ENCODE measurements at regions not wholly inside any gene's neighbourhood (a gene's known extent, or its start where the extent isn't known, plus 50 kb on each side); places are given as distances from the start of the nearest gene placed in this dataset.

- Histone ChIP-seq H3K36me3 (ENCODE audit: insufficient read depth, low read length) (no peaks in the 10 kb centered on the region), H4K20me1 (ENCODE audit: insufficient read depth, low read length) (no peaks in the 10 kb centered on the region), H3K4me2 (ENCODE audit: insufficient read depth, low read length) (no peak overlapping the region), H2AFZ (ENCODE audit: low read length) (no peak overlapping the region), H3K79me2 (ENCODE audit: insufficient read depth, low read length) (no peaks in the 10 kb centered on the region), H3K9me3 (ENCODE audit: low read depth, low read length) (no peaks in the 10 kb centered on the region), H3K4me3 (ENCODE audit: insufficient read depth, low read length) (no peak overlapping the region), H3K4me1 (ENCODE audit: insufficient read depth, low read length) (no peaks in the 10 kb centered on the region), H3K27me3 (ENCODE audit: insufficient read depth, low read length) (no peaks in the 10 kb centered on the region), H3K27ac (ENCODE audit: low read depth, low read length) (no peak overlapping the region)
- no peak for TF ChIP-seq CTCF (IDR thresholded peaks at IDR 0.05; ENCODE audit: extremely low read depth, low read depth, low read length)
- DNase-seq (ENCODE audit: insufficient read length, low spot score, missing footprints) = no peak
Observed at GRCh38 chr5:99955962-99956361, 579.2 kb upstream of the FAM174A start.

DNA sequence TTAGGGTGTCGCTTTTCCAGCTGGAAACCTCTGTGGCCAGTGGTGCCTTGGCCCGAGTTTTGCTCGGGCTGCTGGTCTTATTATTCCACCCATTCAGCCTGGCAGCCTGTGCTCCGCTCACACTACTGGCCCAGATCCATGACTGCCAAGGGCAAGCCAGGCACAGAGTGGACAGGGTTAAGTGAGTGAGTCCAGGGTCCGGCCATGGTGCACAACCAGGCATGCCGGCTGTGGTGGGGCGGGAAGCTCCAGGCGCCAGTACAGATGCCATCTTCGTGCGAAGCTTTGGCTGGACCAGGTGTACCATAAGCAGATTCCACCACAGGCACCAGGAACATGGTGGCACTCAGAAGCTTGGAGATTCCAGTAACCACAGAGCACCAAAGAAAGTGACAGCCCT lies 580.2 kb upstream of the FAM174A start:
- no peak overlapping the region for H3K27ac ChIP-seq (ENCODE audit: low read depth, low read length)
- H3K4me1 ChIP-seq (ENCODE audit: insufficient read depth, low read length) = no peaks in the 10 kb centered on the region
- H3K79me2 ChIP-seq (ENCODE audit: insufficient read depth, low read length) = no peaks in the 10 kb centered on the region
- no peaks in the 10 kb centered on the region for H3K9me3 ChIP-seq (ENCODE audit: low read depth, low read length)
- no peaks in the 10 kb centered on the region for H4K20me1 ChIP-seq (ENCODE audit: insufficient read depth, low read length)
- TF ChIP-seq CTCF (IDR thresholded peaks at IDR 0.05; ENCODE audit: extremely low read depth, low read depth, low read length) = no peak
- no peak overlapping the region for H2AFZ ChIP-seq (ENCODE audit: low read length)
- no peaks in the 10 kb centered on the region for H3K36me3 ChIP-seq (ENCODE audit: insufficient read depth, low read length)
- H3K4me2 ChIP-seq (ENCODE audit: insufficient read depth, low read length) = no peak overlapping the region
- H3K27me3 ChIP-seq (ENCODE audit: insufficient read depth, low read length) = no peaks in the 10 kb centered on the region
- H3K4me3 ChIP-seq (ENCODE audit: insufficient read depth, low read length) = no peak overlapping the region
- DNase-seq (ENCODE audit: insufficient read length, low spot score, missing footprints) = no peak

DNA sequence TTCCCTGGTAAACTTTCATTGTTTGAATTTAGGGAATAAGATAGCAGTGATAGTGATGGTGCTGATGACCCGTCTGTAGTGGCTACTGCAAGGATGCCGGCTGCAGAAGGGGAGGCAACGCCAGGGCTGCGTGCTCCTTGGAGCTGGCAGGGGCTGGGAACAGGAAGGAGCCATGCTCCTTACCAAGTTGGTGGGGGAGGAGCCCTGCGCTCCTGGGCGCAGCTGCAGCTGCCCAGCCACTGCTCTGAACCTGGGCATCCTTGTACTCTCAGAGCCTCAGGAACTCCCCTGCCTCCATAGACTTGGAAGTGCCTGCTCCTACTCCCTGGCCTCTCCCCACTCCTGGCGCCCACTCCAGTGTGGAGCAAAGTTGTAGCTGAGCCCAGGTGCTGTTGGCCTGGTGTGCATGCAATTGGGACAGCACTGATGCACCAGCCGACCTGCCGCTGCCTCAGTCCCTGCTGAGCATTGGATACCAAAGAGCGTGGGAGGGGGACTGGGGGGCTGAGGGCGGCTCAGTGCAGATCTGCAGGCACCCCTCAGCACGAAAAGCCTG lies 585.1 kb upstream of the FAM174A start:
- Histone ChIP-seq H3K4me1 (ENCODE audit: insufficient read depth, low read length) (no peaks in the 10 kb centered on the region), H4K20me1 (ENCODE audit: insufficient read depth, low read length) (no peaks in the 10 kb centered on the region), H2AFZ (ENCODE audit: low read length) (no peak overlapping the region), H3K4me3 (ENCODE audit: insufficient read depth, low read length) (no peak overlapping the region), H3K4me2 (ENCODE audit: insufficient read depth, low read length) (no peak overlapping the region), H3K79me2 (ENCODE audit: insufficient read depth, low read length) (no peaks in the 10 kb centered on the region), H3K27me3 (ENCODE audit: insufficient read depth, low read length) (no peaks in the 10 kb centered on the region), H3K27ac (ENCODE audit: low read depth, low read length) (no peak overlapping the region), H3K36me3 (ENCODE audit: insufficient read depth, low read length) (no peaks in the 10 kb centered on the region), H3K9me3 (ENCODE audit: low read depth, low read length) (no peaks in the 10 kb centered on the region)
- no peak for DNase-seq (ENCODE audit: insufficient read length, low spot score, missing footprints)
- no peak for TF ChIP-seq CTCF (IDR thresholded peaks at IDR 0.05; ENCODE audit: extremely low read depth, low read depth, low read length)

DNA sequence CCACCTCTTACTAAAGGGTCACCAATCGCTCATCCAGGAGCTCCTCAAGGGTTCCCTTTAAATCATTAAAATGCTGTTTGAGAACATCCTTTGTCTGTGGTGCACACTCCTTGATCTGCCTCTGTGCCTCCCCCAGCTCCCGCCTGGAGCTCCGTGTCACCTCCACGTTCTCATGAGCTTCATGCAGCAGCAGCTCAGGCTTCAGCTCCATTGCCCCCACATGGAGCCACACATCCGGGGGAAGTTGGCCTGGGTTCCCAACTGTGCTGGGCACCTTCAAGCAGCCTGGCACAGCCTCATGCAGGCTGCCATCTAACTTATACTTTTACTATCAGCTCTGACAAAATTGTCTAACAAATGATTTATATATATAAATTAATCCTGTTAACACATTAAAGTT lies 585.8 kb upstream of the FAM174A start:
- no peaks in the 10 kb centered on the region for H3K4me1 ChIP-seq (ENCODE audit: insufficient read depth, low read length)
- H3K79me2 ChIP-seq (ENCODE audit: insufficient read depth, low read length) = no peaks in the 10 kb centered on the region
- no peaks in the 10 kb centered on the region for H3K36me3 ChIP-seq (ENCODE audit: insufficient read depth, low read length)
- no peaks in the 10 kb centered on the region for H4K20me1 ChIP-seq (ENCODE audit: insufficient read depth, low read length)
- no peak for TF ChIP-seq CTCF (IDR thresholded peaks at IDR 0.05; ENCODE audit: extremely low read depth, low read depth, low read length)
- DNase-seq (ENCODE audit: insufficient read length, low spot score, missing footprints) = no peak
- no peak overlapping the region for H3K4me2 ChIP-seq (ENCODE audit: insufficient read depth, low read length)
- no peak overlapping the region for H3K4me3 ChIP-seq (ENCODE audit: insufficient read depth, low read length)
- H3K27ac ChIP-seq (ENCODE audit: low read depth, low read length) = no peak overlapping the region
- no peaks in the 10 kb centered on the region for H3K27me3 ChIP-seq (ENCODE audit: insufficient read depth, low read length)
- H2AFZ ChIP-seq (ENCODE audit: low read length) = no peak overlapping the region
- H3K9me3 ChIP-seq (ENCODE audit: low read depth, low read length) = no peaks in the 10 kb centered on the region
